Central memory CD4-positive, alpha-beta T cell (primary cell): ENCODE measurements at regions not wholly inside any gene's neighbourhood (a gene's known extent, or its start where the extent isn't known, plus 50 kb on each side); places are given as distances from the start of the nearest gene placed in this dataset.

Experiments
- DNase-seq: peaks from one replicate; pipeline ENCODE4 v3.0.0; 2022

GRCh38 chr2:2756886-2757285 is 425.8 kb upstream of the MYT1L start:
- no peak for DNase-seq

GRCh38 chr2:2755990-2756389 is 424.9 kb upstream of the MYT1L start:
- DNase-seq, result no peak

DNA sequence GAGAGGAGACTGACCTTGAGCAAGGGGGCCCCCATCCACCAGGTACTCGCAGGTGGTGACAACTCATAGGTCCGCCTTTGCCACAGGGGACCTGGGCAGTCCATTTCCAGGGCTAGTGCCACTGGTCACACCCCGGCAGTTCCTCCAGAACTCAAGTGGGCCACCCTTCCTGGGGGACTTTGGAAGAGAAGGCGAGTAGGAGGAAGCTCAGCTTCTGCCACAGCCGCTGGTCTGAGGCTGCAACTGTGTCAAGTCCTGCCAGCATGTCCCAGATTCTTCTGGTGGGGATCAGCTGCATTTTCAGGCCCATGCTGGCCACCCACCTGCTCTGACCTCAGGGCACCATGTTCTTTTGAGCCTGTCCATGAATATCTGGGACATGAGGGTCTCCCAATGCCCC is 423.9 kb upstream of the MYT1L start:
- DNase-seq, result no peak

DNA sequence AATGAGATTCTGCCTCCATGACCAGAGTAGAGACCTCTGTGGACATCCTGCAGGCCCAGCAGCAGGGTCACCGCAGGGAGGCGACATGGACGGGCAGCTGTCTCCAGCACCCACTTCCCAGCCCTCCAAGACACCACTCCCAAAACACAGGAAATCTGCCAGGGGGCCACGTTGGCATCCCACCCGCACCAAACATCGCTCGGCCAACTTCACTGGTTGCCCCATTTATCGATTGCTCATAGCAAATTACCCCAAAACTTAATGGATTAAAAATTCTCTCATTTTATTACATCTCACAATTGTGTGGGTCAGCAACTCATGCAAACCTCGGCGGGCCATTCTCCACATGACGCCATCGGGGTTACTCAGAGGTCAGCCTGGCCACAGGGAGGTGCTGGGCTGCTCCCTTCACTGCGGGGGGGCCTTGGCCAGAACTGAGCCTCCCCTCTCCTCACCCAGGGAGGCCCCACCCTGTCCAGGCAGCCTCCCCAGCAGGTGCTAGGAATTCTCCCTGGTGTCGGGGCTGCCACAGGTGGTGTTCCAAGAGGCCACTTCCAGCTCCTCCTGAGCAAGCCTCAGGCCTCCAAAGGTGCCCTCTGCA is 420.7 kb upstream of the MYT1L start:
- no peak for DNase-seq

- DNase-seq, result no peak
Observed at GRCh38 chr2:2750867-2751714, 420.0 kb upstream of the MYT1L start.

DNA sequence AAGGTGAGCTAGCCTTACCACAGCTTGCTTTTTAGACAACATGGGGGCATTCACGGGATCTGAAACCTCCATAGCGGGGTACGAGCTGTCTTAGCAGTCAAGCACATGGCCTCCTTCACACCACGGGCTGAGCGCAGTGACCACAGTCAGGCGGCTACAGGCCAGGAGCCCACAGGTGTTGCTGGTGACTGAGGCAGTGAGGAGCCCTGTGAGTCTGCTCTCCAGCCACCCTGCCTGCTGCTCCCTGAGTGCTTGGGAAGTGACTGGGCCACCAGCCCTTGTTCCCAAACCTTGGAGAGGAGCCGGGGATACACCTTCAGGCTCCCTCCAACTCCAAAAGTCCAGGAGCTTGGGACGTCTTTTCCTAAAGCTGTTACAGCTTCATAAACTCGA is 418.1 kb upstream of the MYT1L start:
- no peak for DNase-seq

- no peak for DNase-seq
Observed at GRCh38 chr2:2748399-2749205, 417.5 kb upstream of the MYT1L start.

DNA sequence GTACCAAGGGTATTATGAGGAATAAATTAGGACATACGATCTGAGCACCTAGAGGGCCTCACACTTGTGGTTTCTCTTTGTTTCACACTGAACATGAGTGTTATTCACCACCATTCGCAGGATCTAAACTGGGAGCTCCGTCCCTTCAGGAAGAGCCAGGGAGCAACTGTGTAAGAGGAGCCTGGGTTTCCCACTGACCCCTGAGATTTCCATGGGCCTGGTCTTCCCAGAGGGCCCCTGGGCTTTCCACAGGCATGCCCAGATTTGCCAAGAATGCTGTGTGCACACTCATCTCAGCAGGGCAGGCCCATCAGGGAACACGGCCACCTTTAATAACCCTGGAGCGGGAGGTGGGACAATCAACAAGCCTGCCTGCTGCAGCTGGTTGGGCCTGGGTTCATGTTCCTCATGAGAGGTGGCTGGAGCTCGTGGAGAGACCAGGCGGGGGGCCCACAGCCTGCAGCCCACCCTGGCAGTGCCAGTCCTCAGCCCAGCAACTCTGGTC is 416.8 kb upstream of the MYT1L start:
- no peak for DNase-seq

DNA sequence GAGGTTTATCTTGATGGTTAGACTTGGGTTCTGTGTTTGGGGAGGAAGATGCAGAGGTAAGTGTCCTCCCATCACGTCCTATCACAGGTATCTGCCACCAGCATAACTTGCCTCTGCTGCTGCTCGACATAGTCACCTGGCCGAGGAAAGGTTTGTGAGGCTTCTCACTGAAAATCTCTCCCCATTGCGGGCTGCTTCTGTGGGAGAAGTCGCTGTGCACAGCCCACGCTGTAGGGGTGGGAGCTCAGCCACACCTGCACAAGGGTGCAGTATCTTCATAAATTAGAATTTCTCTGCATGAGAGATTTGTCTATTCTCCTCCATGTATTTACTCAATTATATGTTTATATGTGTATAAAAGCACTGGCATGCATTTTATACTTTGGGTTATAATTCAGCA is 415.7 kb upstream of the MYT1L start:
- no peak for DNase-seq

GRCh38 chr2:2744958-2745715 is 414.1 kb upstream of the MYT1L start:
- DNase-seq, result no peak

GRCh38 chr2:2744107-2744506 is 413.0 kb upstream of the MYT1L start:
- DNase-seq, result no peak

- DNase-seq, result no peak
Observed at GRCh38 chr2:2743164-2743571, 412.1 kb upstream of the MYT1L start.

GRCh38 chr2:2742726-2743125 is 411.7 kb upstream of the MYT1L start:
- no peak for DNase-seq

- no peak for DNase-seq
Observed at GRCh38 chr2:2740238-2740775, 409.2 kb upstream of the MYT1L start.

- DNase-seq, result no peak
Observed at GRCh38 chr2:2739231-2739795, 408.2 kb upstream of the MYT1L start.

DNA sequence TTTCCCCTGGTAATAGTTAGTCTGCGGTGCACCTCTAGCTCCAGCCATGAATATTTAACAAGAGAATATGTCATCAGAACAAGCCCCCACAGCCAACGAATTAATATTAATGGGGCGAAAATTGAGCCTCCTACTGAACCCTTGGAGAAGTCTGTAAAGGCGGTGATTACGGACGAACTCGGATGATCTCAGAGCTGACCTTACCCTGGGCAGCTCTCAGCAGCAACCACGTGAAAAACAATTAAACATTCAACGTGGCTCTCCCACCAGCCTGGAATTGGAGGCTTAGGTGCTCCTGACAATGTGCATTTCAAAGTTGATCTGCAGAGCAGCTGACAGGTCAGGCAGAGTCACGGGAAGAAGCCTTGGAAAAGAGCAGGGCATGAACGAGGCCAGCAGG is 407.6 kb upstream of the MYT1L start:
- no peak for DNase-seq

GRCh38 chr2:2738276-2738675 is 407.2 kb upstream of the MYT1L start:
- no peak for DNase-seq

DNA sequence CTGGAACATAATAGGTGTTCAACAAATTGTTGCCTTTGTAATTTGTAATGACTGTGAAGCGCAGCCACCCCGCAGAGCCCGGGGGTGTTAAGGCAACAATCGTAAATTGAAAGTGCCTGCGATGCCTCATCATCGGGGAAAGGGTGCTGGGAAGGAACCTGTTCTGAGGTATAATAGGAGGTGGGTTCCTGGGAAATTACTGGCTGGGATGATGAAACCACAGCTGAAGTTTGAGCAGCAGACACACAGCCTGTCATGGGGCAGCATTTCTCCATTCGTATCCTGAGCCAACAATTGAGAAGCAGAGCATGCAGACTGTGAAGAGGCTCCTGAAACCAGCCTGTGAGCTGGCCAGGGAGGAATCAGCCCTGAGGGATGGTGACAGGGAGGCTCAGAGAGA is 404.0 kb upstream of the MYT1L start:
- DNase-seq, result no peak

GRCh38 chr2:2734308-2734707 is 403.2 kb upstream of the MYT1L start:
- no peak for DNase-seq

- no peak for DNase-seq
Observed at GRCh38 chr2:2733818-2734217, 402.7 kb upstream of the MYT1L start.

- DNase-seq, result no peak
Observed at GRCh38 chr2:2732331-2733119, 401.4 kb upstream of the MYT1L start.
